ENCODE measurements at regions not wholly inside any gene's neighbourhood (a gene's known extent, or its start where the extent isn't known, plus 50 kb on each side); places are given as distances from the start of the nearest gene placed in this dataset.

- 67% methylated on average over 2 of the region's 2 CpGs for WGBS
- intact Hi-C loops (cut with DNase I) = no loop called here
- no peak for DNase-seq (ENCODE audit: low spot score)
Observed at GRCh38 chr3:74288761-74289160, 325.7 kb downstream of the CNTN3 start.

GRCh38 chr3:74287557-74287956 is 326.9 kb downstream of the CNTN3 start:
- Histone ChIP-seq H3K9me3 (no peaks in the 10 kb centered on the region), H3K4me1 (replicated peaks) (no peaks in the 10 kb centered on the region), H3K27ac (no peak overlapping the region), H3K4me3 (no peak overlapping the region), H3K36me3 (no peaks in the 10 kb centered on the region), H3K27me3 (replicated peaks; ENCODE audit: insufficient read depth) (no peaks in the 10 kb centered on the region)
- intact Hi-C loops (cut with DNase I) = no loop called here
- DNase-seq (ENCODE audit: low spot score) = no peak
- TF ChIP-seq POLR2A (IDR thresholded peaks at IDR 0.05) = no peak
- 77% methylated on average over 1 of the region's 1 CpG for WGBS

More at GRCh38 chr3:74288761-74289160, 325.7 kb downstream of the CNTN3 start:
- TF ChIP-seq POLR2AphosphoS5 (IDR thresholded peaks at IDR 0.05) (no peak), POLR2A (IDR thresholded peaks at IDR 0.05) (no peak), CTCF (IDR thresholded peaks at IDR 0.05) (no peak)
- no peaks in the 10 kb centered on the region for H3K27me3 ChIP-seq (replicated peaks; ENCODE audit: insufficient read depth)
- H3K9me3 ChIP-seq = no peaks in the 10 kb centered on the region
- no peak overlapping the region for H3K4me3 ChIP-seq
- H3K27ac ChIP-seq = no peak overlapping the region
- no peaks in the 10 kb centered on the region for H3K36me3 ChIP-seq
- no peaks in the 10 kb centered on the region for H3K4me1 ChIP-seq (replicated peaks)

- intact Hi-C loops (cut with DNase I) = no loop called here
- no peak overlapping the region for H3K4me3 ChIP-seq
- H3K9me3 ChIP-seq = no peaks in the 10 kb centered on the region
- 96% methylated on average over 1 of the region's 1 CpG for WGBS
- H3K36me3 ChIP-seq = no peaks in the 10 kb centered on the region
- no peak for DNase-seq (ENCODE audit: low spot score)
- no peak for TF ChIP-seq POLR2AphosphoS5 (IDR thresholded peaks at IDR 0.05)
- no peak for TF ChIP-seq POLR2A (IDR thresholded peaks at IDR 0.05)
- TF ChIP-seq CTCF (IDR thresholded peaks at IDR 0.05) = no peak
- H3K27me3 ChIP-seq (replicated peaks; ENCODE audit: insufficient read depth) = no peaks in the 10 kb centered on the region
- no peak overlapping the region for H3K27ac ChIP-seq
- H3K4me1 ChIP-seq (replicated peaks) = no peaks in the 10 kb centered on the region
Observed at GRCh38 chr3:74282202-74282601, 332.3 kb downstream of the CNTN3 start.

GRCh38 chr3:74281705-74282104 is 332.8 kb downstream of the CNTN3 start:
- Histone ChIP-seq H3K27me3 (replicated peaks; ENCODE audit: insufficient read depth) (no peaks in the 10 kb centered on the region), H3K36me3 (no peaks in the 10 kb centered on the region), H3K27ac (no peak overlapping the region), H3K4me1 (replicated peaks) (no peaks in the 10 kb centered on the region), H3K9me3 (no peaks in the 10 kb centered on the region), H3K4me3 (no peak overlapping the region)
- no peak for TF ChIP-seq POLR2AphosphoS5 (IDR thresholded peaks at IDR 0.05)
- no peak for TF ChIP-seq CTCF (IDR thresholded peaks at IDR 0.05)
- no peak for TF ChIP-seq POLR2A (IDR thresholded peaks at IDR 0.05)
- intact Hi-C loops (cut with DNase I) = no loop called here
- 77% methylated on average over 1 of the region's 1 CpG for WGBS
- no peak for DNase-seq (ENCODE audit: low spot score)

GRCh38 chr3:74273555-74274402 is 340.7 kb downstream of the CNTN3 start:
- intact Hi-C loops (cut with DNase I) = no loop called here
- no peaks in the 10 kb centered on the region for H3K27me3 ChIP-seq (replicated peaks; ENCODE audit: insufficient read depth)
- no peaks in the 10 kb centered on the region for H3K9me3 ChIP-seq
- DNase-seq (ENCODE audit: low spot score) = no peak
- no peak overlapping the region for H3K27ac ChIP-seq
- H3K36me3 ChIP-seq = no peaks in the 10 kb centered on the region
- no peaks in the 10 kb centered on the region for H3K4me1 ChIP-seq (replicated peaks)
- no peak overlapping the region for H3K4me3 ChIP-seq
- WGBS = 84% methylated on average over 12 of the region's 12 CpGs
- TF ChIP-seq POLR2A (IDR thresholded peaks at IDR 0.05) (no peak), CTCF (IDR thresholded peaks at IDR 0.05) (no peak), POLR2AphosphoS5 (IDR thresholded peaks at IDR 0.05) (no peak)

Data from prostate gland (tissue), 2 donors.